A673 (cell line): ENCODE measurements at regions not wholly inside any gene's neighbourhood (a gene's known extent, or its start where the extent isn't known, plus 50 kb on each side); places are given as distances from the start of the nearest gene placed in this dataset.
"Not testable (repeated sequence)": the region's sequence is repeated elsewhere in the genome, so short reads cannot be mapped to it uniquely, and the experiment has no call there.

Source experiments
- BruUV-seq: library from RNA; stranded (reverse); fragments of 400-500 nt; replicated peaks from 2 replicates; lab custom pipeline; 2021; lab: Mats Ljungman, UMichigan
- CTCF ChIA-PET: fragments of 300-600 bp; sonication (Branson Sonifier 250); formaldehyde crosslinking; loops from one replicate; lab custom pipeline; 2022; ENCODE audit warnings: antibody characterized with exemption; lab: Charles Lee
- POLR2A ChIA-PET: fragments of 300-600 bp; sonication (Branson Sonifier 250); formaldehyde crosslinking; loops from one replicate; lab custom pipeline; 2022; ENCODE audit warnings: antibody characterized with exemption; ENCODE audit not compliant: low non-redundant PET; lab: Charles Lee
- DNase-seq: peaks from one replicate; pipeline ENCODE4 v3.0.0-alpha.2; 2015; ENCODE audit warnings: low spot score
- H3K27ac ChIP-seq: fragments of 200-600 bp; sonication (generic); 2 replicates; pipeline ENCODE4 v1.5.1; 2016; ENCODE audit warnings: mixed run types, low read depth, mild to moderate bottlenecking, mixed read lengths, antibody characterized with exemption, low read length; ENCODE audit not compliant: poor library complexity, severe bottlenecking
- H3K27me3 ChIP-seq: fragments of 200-600 bp; sonication (generic); replicated peaks from 2 replicates; pipeline ENCODE4 v1.6.1; 2017; ENCODE audit warnings: mixed run types, low read depth, mild to moderate bottlenecking, mixed read lengths, antibody characterized with exemption, low read length; ENCODE audit not compliant: insufficient read depth, poor library complexity
- H3K36me3 ChIP-seq: fragments of 200-600 bp; sonication (generic); 2 replicates; pipeline ENCODE4 v1.6.1; 2016; ENCODE audit warnings: mixed run types, mild to moderate bottlenecking, mixed read lengths, antibody characterized with exemption, low read length; ENCODE audit not compliant: insufficient read depth, poor library complexity, severe bottlenecking
- H3K4me1 ChIP-seq: fragments of 200-600 bp; sonication (generic); 2 replicates; pipeline ENCODE4 v1.6.1; 2017; ENCODE audit warnings: mixed run types, mild to moderate bottlenecking, mixed read lengths, antibody characterized with exemption, low read length; ENCODE audit not compliant: insufficient read depth, poor library complexity, severe bottlenecking
- H3K4me3 ChIP-seq: fragments of 200-600 bp; sonication (generic); 2 replicates; pipeline ENCODE4 v1.5.1; 2016; ENCODE audit warnings: low read depth, mixed run types, mild to moderate bottlenecking, mixed read lengths, low read length; ENCODE audit not compliant: poor library complexity, severe bottlenecking
- H3K9me3 ChIP-seq: fragments of 200-600 bp; sonication (generic); 2 replicates; pipeline ENCODE4 v1.6.1; 2016; ENCODE audit warnings: mixed run types, low read depth, mild to moderate bottlenecking, mixed read lengths, antibody characterized with exemption, low read length; ENCODE audit not compliant: poor library complexity, severe bottlenecking
- CTCF ChIP-seq: fragments of 300-800, 200-600 bp; sonication (generic); conservative IDR thresholded peaks from 2 replicates; pipeline ENCODE4 v1.5.1; 2017; ENCODE audit warnings: low read depth, mild to moderate bottlenecking, antibody characterized with exemption, low read length, moderate library complexity, mixed read lengths
- EZH2 ChIP-seq: fragments of 200-600 bp; sonication (generic); IDR thresholded peaks from 2 replicates; pipeline ENCODE4 v1.6.1; 2017; ENCODE audit warnings: borderline replicate concordance, low read depth, mild to moderate bottlenecking, mixed read lengths, antibody characterized with exemption, low read length; ENCODE audit not compliant: poor library complexity, severe bottlenecking
- intact Hi-C: fragments of 100-400 bp; cut with micrococcal nuclease; formaldehyde crosslinking; loops from one replicate; pipeline ENCODE4 v1.10.0; 2022; ENCODE audit not compliant: unreplicated experiment

- Histone ChIP-seq H3K27me3 (no peaks in the 10 kb centered on the region), H3K4me3 (no peak overlapping the region), H3K27ac (no peak overlapping the region), H3K36me3 (no peaks in the 10 kb centered on the region), H3K4me1 (no peaks in the 10 kb centered on the region), H3K9me3 (no peaks in the 10 kb centered on the region)
- ChIA-PET CTCF (no interaction called here), POLR2A (no interaction called here)
- no peak for DNase-seq
- TF ChIP-seq CTCF (no peak), EZH2 (no peak)
- no TSS peak for BruUV-seq
- intact Hi-C loops: no loop called here
Observed at GRCh38 chrX:69055193-69055592, 110.1 kb downstream of the PJA1 start.

DNA sequence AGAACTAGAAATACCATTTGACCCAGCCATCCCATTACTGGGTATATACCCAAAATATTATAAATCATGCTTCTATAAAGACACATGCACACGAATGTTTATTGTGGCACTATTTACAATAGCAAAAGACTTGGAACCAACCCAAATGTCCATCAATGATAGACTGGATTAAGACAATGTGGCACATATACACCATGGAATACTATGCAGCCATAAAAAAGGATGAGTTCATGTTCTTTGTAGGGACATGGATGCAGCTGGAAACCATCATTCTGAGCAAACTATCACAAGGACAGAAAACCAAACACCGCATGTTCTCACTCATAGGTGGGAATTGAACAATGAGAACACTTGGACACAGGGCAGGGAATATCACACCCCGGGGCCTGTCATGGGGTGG, 110.8 kb downstream of the PJA1 start:
- BruUV-seq, POLR2A ChIA-PET: not testable (repeated sequence)

GRCh38 chrX:69051901-69052300, 113.4 kb downstream of the PJA1 start:
- no peak for DNase-seq
- ChIA-PET CTCF (no interaction called here), POLR2A (no interaction called here)
- Histone ChIP-seq H3K27me3 (no peaks in the 10 kb centered on the region), H3K4me3 (no peak overlapping the region), H3K27ac (no peak overlapping the region), H3K36me3 (no peaks in the 10 kb centered on the region), H3K9me3 (no peaks in the 10 kb centered on the region), H3K4me1 (no peaks in the 10 kb centered on the region)
- BruUV-seq: no TSS peak
- intact Hi-C loops: no loop called here
- TF ChIP-seq EZH2 (no peak), CTCF (no peak)

More for the DNA sequence above, 110.8 kb downstream of the PJA1 start:
- DNase-seq, CTCF ChIA-PET, H3K4me3 ChIP-seq, intact Hi-C loops, H3K9me3 ChIP-seq, H3K4me1 ChIP-seq, H3K36me3 ChIP-seq, H3K27ac ChIP-seq, H3K27me3 ChIP-seq: not testable (repeated sequence)

- ChIA-PET CTCF (no interaction called here), POLR2A (no interaction called here)
- no peaks in the 10 kb centered on the region for H3K4me1 ChIP-seq
- BruUV-seq: no TSS peak
- H3K27ac ChIP-seq: no peak overlapping the region
- no peaks in the 10 kb centered on the region for H3K27me3 ChIP-seq
- no peak for DNase-seq
- TF ChIP-seq CTCF (no peak), EZH2 (no peak)
- intact Hi-C loops: no loop called here
- H3K36me3 ChIP-seq: no peaks in the 10 kb centered on the region
- H3K4me3 ChIP-seq: no peak overlapping the region
- no peaks in the 10 kb centered on the region for H3K9me3 ChIP-seq
Observed at GRCh38 chrX:69050051-69050765, 115.0 kb downstream of the PJA1 start.
